Endodermal cell (in vitro differentiated cells): ENCODE measurements at regions not wholly inside any gene's neighbourhood (a gene's known extent, or its start where the extent isn't known, plus 50 kb on each side); places are given as distances from the start of the nearest gene placed in this dataset.

Experiments used
- DNase-seq: peaks from one replicate; pipeline ENCODE4 v3.0.0-alpha.2; 2017
- H3K27ac ChIP-seq: 2 replicates; pipeline ENCODE4 v1.5.1; 2013; ENCODE audit warnings: mild to moderate bottlenecking, low read depth, low read length, moderate library complexity
- H3K27me3 ChIP-seq: 2 replicates; pipeline ENCODE4 v1.6.1; 2013; ENCODE audit warnings: mild to moderate bottlenecking, low read length, moderate library complexity; ENCODE audit not compliant: insufficient read depth, control insufficient read depth, poor library complexity, severe bottlenecking
- H3K36me3 ChIP-seq: 2 replicates; pipeline ENCODE4 v1.7.0; 2013; ENCODE audit warnings: mild to moderate bottlenecking, low read length, moderate library complexity; ENCODE audit not compliant: control insufficient read depth, insufficient read depth
- H3K4me1 ChIP-seq: one replicate; pipeline ENCODE4 v1.7.0; 2013; ENCODE audit warnings: low read length; ENCODE audit not compliant: control insufficient read depth, insufficient read depth
- H3K4me3 ChIP-seq: 2 replicates; pipeline ENCODE4 v1.5.1; 2013; ENCODE audit warnings: mild to moderate bottlenecking, low read length, moderate library complexity
- H3K9ac ChIP-seq: 2 replicates; pipeline ENCODE4 v1.6.1; 2013; ENCODE audit warnings: mild to moderate bottlenecking, low read length, moderate library complexity; ENCODE audit not compliant: poor library complexity, severe bottlenecking; ENCODE audit errors: extremely low read depth
- H3K9me3 ChIP-seq: 2 replicates; pipeline ENCODE4 v1.6.1; 2013; ENCODE audit warnings: mild to moderate bottlenecking, low read length, moderate library complexity; ENCODE audit not compliant: control insufficient read depth
- H3K27ac Mint-ChIP-seq: 2 replicates; pipeline ENCODE4 v1.8.0; 2020; ENCODE audit warnings: mixed read lengths
- H3K27me3 Mint-ChIP-seq: 2 replicates; pipeline ENCODE4 v1.8.0; 2021; ENCODE audit warnings: mild to moderate bottlenecking, mixed read lengths; ENCODE audit not compliant: insufficient read depth
- H3K36me3 Mint-ChIP-seq: 2 replicates; pipeline ENCODE4 v1.8.0; 2020; ENCODE audit warnings: low read depth, mixed read lengths
- H3K4me1 Mint-ChIP-seq: 2 replicates; pipeline ENCODE4 v1.8.0; 2020; ENCODE audit warnings: mixed read lengths
- H3K4me3 Mint-ChIP-seq: 2 replicates; pipeline ENCODE4 v1.8.0; 2020; ENCODE audit warnings: mild to moderate bottlenecking, moderate library complexity, mixed read lengths
- H3K9me3 Mint-ChIP-seq: 2 replicates; pipeline ENCODE4 v1.8.0; 2020; ENCODE audit warnings: mild to moderate bottlenecking, mixed read lengths
- CTCF ChIP-seq: fragments of 200-600 bp; sonication (generic); conservative IDR thresholded peaks from 2 replicates; pipeline ENCODE4 v1.5.0; 2021; ENCODE audit warnings: antibody characterized with exemption, mild to moderate bottlenecking
- WGBS, 2 experiments: methylation state at CpG; one replicate each; pipeline versions ENCODE4 v1.1.5 to v1.1.7; 2013; ENCODE audit warnings: missing lambda C conversion rate in 2 of 2, mixed read lengths in 1 of 2; ENCODE audit not compliant: insufficient coverage in 1 of 2, insufficient read length in 1 of 2; 5-methylcytosine and 5-hydroxymethylcytosine counted together

GRCh38 chr2:142416996-142417395 lies 286.2 kb upstream of the LRP1B start:
- Mint-ChIP-seq H3K9me3 (no peaks in the 10 kb centered on the region), H3K4me3 (no peak overlapping the region), H3K36me3 (no peaks in the 10 kb centered on the region), H3K27ac (no peak overlapping the region), H3K27me3 (no peaks in the 10 kb centered on the region), H3K4me1 (no peaks in the 10 kb centered on the region)
- no peaks in the 10 kb centered on the region for H3K27me3 ChIP-seq
- H3K36me3 ChIP-seq: no peaks in the 10 kb centered on the region
- H3K4me1 ChIP-seq: no peaks in the 10 kb centered on the region
- no peak overlapping the region for H3K4me3 ChIP-seq
- WGBS, 2 experiments: 100% methylated on average over 1 of the region's 1 CpG; no CpG with 5 or more reads in 1 of the 2 experiments
- TF ChIP-seq CTCF: no peak
- no peak for DNase-seq
- H3K9me3 ChIP-seq: no peaks in the 10 kb centered on the region
- no peak overlapping the region for H3K27ac ChIP-seq
- no peak overlapping the region for H3K9ac ChIP-seq

- H3K9me3 ChIP-seq: no peaks in the 10 kb centered on the region
- H3K27me3 ChIP-seq: no peaks in the 10 kb centered on the region
- no peak overlapping the region for H3K4me3 ChIP-seq
- Mint-ChIP-seq H3K9me3 (no peaks in the 10 kb centered on the region), H3K36me3 (no peaks in the 10 kb centered on the region), H3K4me3 (no peak overlapping the region), H3K27ac (no peak overlapping the region), H3K4me1 (no peaks in the 10 kb centered on the region), H3K27me3 (no peaks in the 10 kb centered on the region)
- 84 to 92% methylated on average over 2 to 3 of the region's 3 CpGs for WGBS, 2 experiments
- no peak overlapping the region for H3K27ac ChIP-seq
- no peaks in the 10 kb centered on the region for H3K4me1 ChIP-seq
- no peak overlapping the region for H3K9ac ChIP-seq
- no peak for TF ChIP-seq CTCF
- DNase-seq: no peak
- H3K36me3 ChIP-seq: no peaks in the 10 kb centered on the region
Measured at GRCh38 chr2:142415461-142415860, 284.6 kb upstream of the LRP1B start.

- no peak overlapping the region for H3K27ac ChIP-seq
Measured at GRCh38 chr2:142398212-142398611, 267.4 kb upstream of the LRP1B start.

More at GRCh38 chr2:142398212-142398611, 267.4 kb upstream of the LRP1B start:
- Mint-ChIP-seq H3K9me3 (peaks cover 38% of the 10 kb centered on the region), H3K36me3 (no peaks in the 10 kb centered on the region), H3K4me1 (no peaks in the 10 kb centered on the region), H3K27ac (no peak overlapping the region), H3K27me3 (no peaks in the 10 kb centered on the region), H3K4me3 (no peak overlapping the region)
- no peaks in the 10 kb centered on the region for H3K4me1 ChIP-seq
- H3K36me3 ChIP-seq: no peaks in the 10 kb centered on the region
- H3K4me3 ChIP-seq: no peak overlapping the region
- no peak for TF ChIP-seq CTCF
- WGBS, 2 experiments: 89 to 100% methylated on average over 1 of the region's 1 CpG
- no peaks in the 10 kb centered on the region for H3K27me3 ChIP-seq
- no peak overlapping the region for H3K9ac ChIP-seq
- H3K9me3 ChIP-seq: peaks cover 23% of the 10 kb centered on the region
- DNase-seq: no peak
